Lower leg skin (tissue), 3 donors: ENCODE measurements at regions not wholly inside any gene's neighbourhood (a gene's known extent, or its start where the extent isn't known, plus 50 kb on each side); places are given as distances from the start of the nearest gene placed in this dataset.

Source experiments
- CTCF ChIP-seq, 3 donors: fragments of 450-650 bp; IDR thresholded peaks; one replicate each; pipeline ENCODE4 v1.5.1; 2016; ENCODE audit warnings: antibody characterized with exemption in 3 of 3, mild to moderate bottlenecking in 3 of 3, moderate library complexity in 2 of 3
- POLR2A ChIP-seq, 2 donors: fragments of 450-650 bp; IDR thresholded peaks; one replicate each; pipeline ENCODE4 v1.6.1; 2016 to 2017; ENCODE audit warnings: antibody characterized with exemption in 2 of 2, mild to moderate bottlenecking in 1 of 2, moderate library complexity in 1 of 2

DNA sequence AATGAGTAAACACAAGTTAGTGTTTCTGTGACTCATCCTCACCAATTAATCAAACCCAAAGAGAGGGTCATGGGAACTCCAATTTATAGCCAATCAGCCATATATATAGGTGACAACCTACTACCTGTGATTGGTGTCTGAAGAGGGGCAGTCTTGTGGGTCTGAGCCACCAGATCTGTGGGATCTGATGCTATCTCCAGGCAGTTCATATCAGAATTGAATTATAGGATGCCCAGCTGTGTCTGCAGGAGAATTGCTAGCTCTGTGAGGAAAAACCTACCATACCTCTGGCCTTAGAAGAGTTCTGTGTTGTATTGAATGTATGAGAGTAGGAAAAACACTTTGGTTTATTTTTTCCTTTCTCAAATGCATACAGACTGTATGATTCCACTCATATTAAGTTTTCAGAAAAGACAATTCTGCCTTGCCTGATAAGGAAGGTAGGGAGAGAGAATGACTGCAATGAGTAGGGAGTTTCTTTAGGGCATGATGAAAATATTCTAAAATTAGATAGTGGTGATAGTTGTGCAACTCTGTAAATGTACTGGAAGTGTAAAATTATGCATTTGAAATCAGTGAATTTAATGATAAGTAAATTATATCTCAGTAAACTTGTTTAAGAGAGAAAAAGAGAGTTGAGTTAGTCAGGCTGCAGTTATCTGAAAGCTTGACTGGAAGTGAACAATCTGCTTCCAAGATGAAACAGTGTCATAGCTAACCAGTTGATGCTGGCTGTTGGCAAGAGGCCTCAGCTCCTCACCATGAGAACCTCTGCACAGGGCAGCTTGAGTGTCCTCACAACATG, 274.9 kb downstream of the AUH start:
- TF ChIP-seq CTCF (IDR thresholded peaks at IDR 0.05), result no peak
- TF ChIP-seq POLR2A (IDR thresholded peaks at IDR 0.05), result no peak
